Neuronal stem cell (in vitro differentiated cells): ENCODE measurements at regions not wholly inside any gene's neighbourhood (a gene's known extent, or its start where the extent isn't known, plus 50 kb on each side); places are given as distances from the start of the nearest gene placed in this dataset.
"Not testable (repeated sequence)": the region's sequence is repeated elsewhere in the genome, so short reads cannot be mapped to it uniquely, and the experiment has no call there.

Experiments used
- DNase-seq: peaks from one replicate; pipeline ENCODE4 v3.0.0-alpha.2; 2013; ENCODE audit warnings: low spot score
- H2AFZ ChIP-seq: one replicate; pipeline ENCODE4 v1.6.1; 2013; ENCODE audit warnings: mild to moderate bottlenecking, low read length, inconsistent platforms
- H2AK5ac ChIP-seq: 2 replicates; pipeline ENCODE4 v1.6.1; 2013; ENCODE audit warnings: low read depth, mild to moderate bottlenecking, inconsistent platforms, low read length, moderate library complexity, mixed read lengths
- H2BK120ac ChIP-seq: 2 replicates; pipeline ENCODE4 v1.6.1; 2013; ENCODE audit warnings: low read depth, mild to moderate bottlenecking, inconsistent platforms, low read length, moderate library complexity, mixed read lengths
- H2BK12ac ChIP-seq: one replicate; pipeline ENCODE4 v1.6.1; 2013; ENCODE audit warnings: low read length, inconsistent platforms
- H2BK15ac ChIP-seq: 2 replicates; pipeline ENCODE4 v1.6.1; 2013; ENCODE audit warnings: mild to moderate bottlenecking, low read length, inconsistent platforms, mixed read lengths
- H2BK5ac ChIP-seq: one replicate; pipeline ENCODE4 v1.6.1; 2013; ENCODE audit warnings: inconsistent platforms, mild to moderate bottlenecking, low read length, moderate library complexity
- H3K14ac ChIP-seq: one replicate; pipeline ENCODE4 v1.6.1; 2013; ENCODE audit warnings: low read length, inconsistent platforms
- H3K18ac ChIP-seq: 2 replicates; pipeline ENCODE4 v1.6.1; 2013; ENCODE audit warnings: low read length, inconsistent platforms
- H3K23ac ChIP-seq: 2 replicates; pipeline ENCODE4 v1.6.1; 2013; ENCODE audit warnings: low read depth, mild to moderate bottlenecking, mixed read lengths, low read length, inconsistent platforms; ENCODE audit not compliant: poor library complexity
- H3K27ac ChIP-seq: replicated peaks from 3 replicates; pipeline ENCODE4 v1.5.1; 2013; ENCODE audit warnings: low read length, inconsistent platforms
- H3K27me3 ChIP-seq, 3 experiments: 2 replicates each; pipeline ENCODE4 v1.6.1; 2013; ENCODE audit warnings: low read length in 3 of 3, mild to moderate bottlenecking in 2 of 3, inconsistent platforms in 1 of 3, low read depth in 1 of 3, mixed read lengths in 1 of 3, moderate library complexity in 1 of 3; ENCODE audit not compliant: control insufficient read depth in 3 of 3, insufficient read depth in 3 of 3
- H3K36me3 ChIP-seq, 2 donors: replicated peaks in 1 of 2; 2 replicates each; pipeline ENCODE4 v1.6.1; 2013; ENCODE audit warnings: low read length in 2 of 2; ENCODE audit not compliant: control insufficient read depth in 2 of 2, insufficient read depth in 2 of 2
- H3K4ac ChIP-seq: 2 replicates; pipeline ENCODE4 v1.6.1; 2013; ENCODE audit warnings: inconsistent platforms, mild to moderate bottlenecking, low read length, moderate library complexity
- H3K4me1 ChIP-seq, 2 donors: 1 replicate in 1 of 2; 2 replicates in 1 of 2; pipeline ENCODE4 v1.6.1; 2013; ENCODE audit warnings: low read length in 2 of 2, low read depth in 1 of 2; ENCODE audit not compliant: control insufficient read depth in 2 of 2, insufficient read depth in 1 of 2
- H3K4me2 ChIP-seq: one replicate; pipeline ENCODE4 v1.6.1; 2013; ENCODE audit warnings: mild to moderate bottlenecking, low read length, inconsistent platforms; ENCODE audit not compliant: insufficient read depth, poor library complexity, severe bottlenecking
- H3K4me3 ChIP-seq, 2 donors: 2 replicates each; pipeline ENCODE4 v1.5.1; 2013; ENCODE audit warnings: low read length in 2 of 2, mild to moderate bottlenecking in 2 of 2, inconsistent platforms in 1 of 2, moderate library complexity in 1 of 2
- H3K79me1 ChIP-seq: one replicate; pipeline ENCODE4 v1.6.1; 2013; ENCODE audit warnings: low read depth, mild to moderate bottlenecking, inconsistent platforms, low read length, moderate library complexity
- H3K9ac ChIP-seq: one replicate; pipeline ENCODE4 v1.6.1; 2013; ENCODE audit warnings: mild to moderate bottlenecking, low read depth, low read length, inconsistent platforms; ENCODE audit not compliant: poor library complexity
- H3K9me3 ChIP-seq, 2 donors: replicated peaks in 1 of 2; 2 replicates each; pipeline versions ENCODE3 to v1.6.1; 2013; ENCODE audit warnings: low read length in 2 of 2, mild to moderate bottlenecking in 2 of 2, inconsistent platforms in 1 of 2, low read depth in 1 of 2, mixed read lengths in 1 of 2, moderate library complexity in 1 of 2; ENCODE audit not compliant: control insufficient read depth in 2 of 2, insufficient read depth in 1 of 2
- H4K8ac ChIP-seq: one replicate; pipeline ENCODE4 v1.6.1; 2013; ENCODE audit warnings: low read depth, mild to moderate bottlenecking, inconsistent platforms, low read length, moderate library complexity
- H4K91ac ChIP-seq: one replicate; pipeline ENCODE4 v1.6.1; 2013; ENCODE audit warnings: low read length, low read depth, mild to moderate bottlenecking, inconsistent platforms; ENCODE audit not compliant: poor library complexity
- WGBS, 2 donors: extraction: QIAGEN DNeasy Blood & Tissue Kit; methylation state at CpG; one replicate each; pipeline ENCODE4 v1.1.7; 2013; ENCODE audit warnings: missing lambda C conversion rate in 2 of 2, mixed read lengths in 1 of 2; ENCODE audit not compliant: insufficient read length in 2 of 2, insufficient replicate concordance in 1 of 2; ENCODE audit errors: extremely low coverage in 2 of 2; 5-methylcytosine and 5-hydroxymethylcytosine counted together

- no peak overlapping the region for H3K4ac ChIP-seq
Measured at GRCh38 chr6:21935561-21936028, 342.0 kb downstream of the SOX4 start.

GRCh38 chr6:21937466-21937865, 343.9 kb downstream of the SOX4 start:
- Histone ChIP-seq H3K4ac (no peak overlapping the region), H3K4me1 (peaks cover 0 to 4% of the 10 kb centered on the region in 2 donors), H3K18ac (no peak overlapping the region), H3K27me3 (no peaks in the 10 kb centered on the region), H3K4me3 (no peak overlapping the region), H2AFZ (no peak overlapping the region), H3K27ac (no peak overlapping the region), H3K14ac (no peak overlapping the region), H3K9me3 (peaks cover 0 to 15% of the 10 kb centered on the region in 2 donors), H4K91ac (no peak overlapping the region), H2BK12ac (no peak overlapping the region), H2BK120ac (no peak overlapping the region), H3K4me2 (no peak overlapping the region), H3K79me1 (no peaks in the 10 kb centered on the region), H3K36me3 (peaks cover 0 to 6% of the 10 kb centered on the region in 2 donors), H3K9ac (no peak overlapping the region), H3K23ac (no peak overlapping the region), H2BK15ac (no peak overlapping the region), H2AK5ac (no peak overlapping the region), H4K8ac (no peak overlapping the region), H2BK5ac (no peak overlapping the region)
- WGBS, 2 donors: no CpG with 5 or more reads among the region's 6 CpGs
- no peak for DNase-seq

More at GRCh38 chr6:21935561-21936028, 342.0 kb downstream of the SOX4 start:
- Histone ChIP-seq H4K91ac (no peak overlapping the region), H2BK15ac (no peak overlapping the region), H3K9ac (no peak overlapping the region), H2AFZ (no peak overlapping the region), H3K27ac (no peak overlapping the region), H3K9me3 (peaks cover 0 to 20% of the 10 kb centered on the region in 2 donors), H2BK5ac (no peak overlapping the region), H2BK12ac (no peak overlapping the region), H3K4me1 (no peaks in the 10 kb centered on the region), H3K27me3 (no peaks in the 10 kb centered on the region), H3K18ac (no peak overlapping the region), H3K36me3 (peaks cover 0 to 10% of the 10 kb centered on the region in 2 donors), H3K14ac (no peak overlapping the region), H3K4me3 (no peak overlapping the region), H3K79me1 (no peaks in the 10 kb centered on the region), H3K4me2 (no peak overlapping the region), H2BK120ac (no peak overlapping the region), H3K23ac (no peak overlapping the region), H4K8ac (no peak overlapping the region), H2AK5ac (no peak overlapping the region)
- DNase-seq: no peak
- no CpG with 5 or more reads among the region's 2 CpGs for WGBS, 2 donors

DNA sequence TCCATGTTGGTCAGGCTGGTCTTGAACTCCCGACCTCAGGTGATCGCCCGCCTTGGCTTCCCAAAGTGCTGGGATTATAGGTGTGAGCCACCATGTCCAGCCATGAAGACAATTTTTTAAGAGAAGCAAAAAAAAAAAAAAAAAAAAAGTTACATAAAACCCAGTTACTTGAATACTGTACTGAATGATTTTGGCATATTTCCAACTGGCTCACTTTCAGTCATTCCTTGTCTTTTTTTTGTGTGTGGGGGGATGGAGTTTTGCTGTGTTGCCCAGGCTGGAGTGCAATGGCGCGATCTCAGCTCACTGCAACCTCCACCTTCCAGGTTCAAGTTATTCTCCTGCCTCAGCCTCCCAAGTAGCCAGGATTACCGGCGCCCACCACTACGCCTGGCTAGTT, 345.5 kb downstream of the SOX4 start:
- not testable (repeated sequence) for H2AK5ac ChIP-seq, H4K91ac ChIP-seq, H3K4ac ChIP-seq, H3K4me3 ChIP-seq, H3K27me3 ChIP-seq, H2BK120ac ChIP-seq, H2BK15ac ChIP-seq, H3K4me2 ChIP-seq, DNase-seq, H3K4me1 ChIP-seq, H3K23ac ChIP-seq, H3K36me3 ChIP-seq, H2AFZ ChIP-seq, H3K14ac ChIP-seq, H3K27ac ChIP-seq, H2BK5ac ChIP-seq, H3K9ac ChIP-seq, H4K8ac ChIP-seq, H3K18ac ChIP-seq, H3K79me1 ChIP-seq, H2BK12ac ChIP-seq
- H3K9me3 ChIP-seq: peaks cover 0 to 15% of the 10 kb centered on the region in 2 donors
- WGBS, 2 donors: no CpG with 5 or more reads among the region's 8 CpGs

GRCh38 chr6:21941926-21942325, 348.4 kb downstream of the SOX4 start:
- Histone ChIP-seq H3K23ac (no peak overlapping the region), H3K27me3 (no peaks in the 10 kb centered on the region), H3K9me3 (peaks cover 0 to 9% of the 10 kb centered on the region in 2 donors), H4K8ac (no peak overlapping the region), H2BK12ac (no peak overlapping the region), H3K14ac (no peak overlapping the region), H3K36me3 (peaks cover 0 to 3% of the 10 kb centered on the region in 2 donors), H2BK5ac (no peak overlapping the region), H2BK15ac (no peak overlapping the region), H3K4me3 (no peak overlapping the region), H4K91ac (no peak overlapping the region), H3K79me1 (no peaks in the 10 kb centered on the region), H3K9ac (no peak overlapping the region), H3K27ac (no peak overlapping the region), H3K4me1 (peaks cover 0 to 6% of the 10 kb centered on the region in 2 donors), H2BK120ac (no peak overlapping the region), H3K18ac (no peak overlapping the region), H3K4me2 (no peak overlapping the region), H2AK5ac (no peak overlapping the region), H3K4ac (no peak overlapping the region), H2AFZ (no peak overlapping the region)
- no peak for DNase-seq
- WGBS, 2 donors: no CpG with 5 or more reads among the region's 1 CpG
